ENCODE measurements at regions not wholly inside any gene's neighbourhood (a gene's known extent, or its start where the extent isn't known, plus 50 kb on each side); places are given as distances from the start of the nearest gene placed in this dataset.

DNA sequence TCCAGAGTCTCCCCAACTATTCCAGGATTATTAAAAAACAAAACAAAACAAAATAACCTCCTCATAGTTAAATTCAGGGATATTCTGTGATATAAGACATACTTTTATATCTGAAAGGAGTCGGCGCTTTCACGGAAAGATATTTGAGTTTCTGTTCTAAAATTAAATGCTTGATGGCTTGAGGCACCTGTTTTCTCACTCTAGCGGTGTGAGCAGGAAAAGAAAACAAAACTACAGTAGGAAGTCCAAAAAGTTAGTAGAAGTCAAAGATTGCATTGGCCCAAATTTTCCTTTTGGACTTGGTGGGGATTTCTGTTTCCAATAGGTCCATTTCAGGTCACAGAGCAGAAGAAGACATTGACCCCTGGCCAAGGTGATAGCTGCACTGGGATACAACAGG lies 716.1 kb upstream of the POT1 start:
- no peak overlapping the region for H3K4me3 ChIP-seq (ENCODE audit: control insufficient read depth in 1 of 7, extremely low read depth in 1 of 7, insufficient read depth in 4 of 7, low read depth in 2 of 7, low read length in 6 of 7)
- no peaks in the 10 kb centered on the region for H3K36me3 ChIP-seq (ENCODE audit: control insufficient read depth in 4 of 4, insufficient read depth in 4 of 4, low read length in 3 of 4)
- no peak overlapping the region for H3K27ac ChIP-seq (ENCODE audit: insufficient read depth in 1 of 2, low read depth in 1 of 2, low read length in 2 of 2, poor library complexity in 1 of 2, severe bottlenecking in 2 of 2)
- 100% methylated on average over 2 of the region's 4 CpGs for WGBS (ENCODE audit: insufficient coverage)
- no peaks in the 10 kb centered on the region for H3K27me3 ChIP-seq (replicated peaks in 2 of 5; ENCODE audit: control insufficient read depth in 4 of 5, insufficient read depth in 5 of 5, low read length in 4 of 5)
- H3K4me1 ChIP-seq (ENCODE audit: control extremely low read depth in 1 of 4, control insufficient read depth in 4 of 4, insufficient read depth in 4 of 4, low read length in 3 of 4): no peaks in the 10 kb centered on the region
- POLR2A ChIA-PET: no interaction called here
- no peak for DNase-seq
- no peaks in the 10 kb centered on the region for H3K9me3 ChIP-seq (ENCODE audit: control extremely low read depth in 1 of 5, control insufficient read depth in 4 of 5, insufficient read depth in 2 of 5, low read depth in 1 of 5, low read length in 4 of 5)
- CTCF ChIA-PET: no interaction called here

DNA sequence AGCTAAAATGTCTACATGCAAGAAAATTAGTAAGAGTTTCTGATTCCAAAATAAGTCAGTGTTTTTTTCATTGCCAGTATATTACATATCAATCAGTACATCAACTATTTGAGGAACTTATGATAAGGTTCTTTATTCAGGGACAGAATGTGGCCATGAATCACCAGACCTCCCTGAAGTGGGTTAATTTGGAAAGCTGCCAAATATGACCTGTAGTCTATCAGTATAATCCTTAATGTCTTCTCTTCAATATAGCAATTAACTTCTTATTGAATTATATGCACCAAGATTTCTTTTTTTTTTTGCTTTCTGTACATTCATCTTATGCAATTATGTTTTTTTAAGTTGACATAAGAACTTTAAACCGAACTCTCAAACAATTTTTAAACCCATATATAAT lies 714.5 kb upstream of the POT1 start:
- Histone ChIP-seq H3K9me3 (ENCODE audit: control extremely low read depth in 1 of 5, control insufficient read depth in 4 of 5, insufficient read depth in 2 of 5, low read depth in 1 of 5, low read length in 4 of 5) (no peaks in the 10 kb centered on the region), H3K4me1 (ENCODE audit: control extremely low read depth in 1 of 4, control insufficient read depth in 4 of 4, insufficient read depth in 4 of 4, low read length in 3 of 4) (no peaks in the 10 kb centered on the region), H3K36me3 (ENCODE audit: control insufficient read depth in 4 of 4, insufficient read depth in 4 of 4, low read length in 3 of 4) (no peaks in the 10 kb centered on the region), H3K4me3 (ENCODE audit: control insufficient read depth in 1 of 7, extremely low read depth in 1 of 7, insufficient read depth in 4 of 7, low read depth in 2 of 7, low read length in 6 of 7) (no peak overlapping the region), H3K27me3 (replicated peaks in 2 of 5; ENCODE audit: control insufficient read depth in 4 of 5, insufficient read depth in 5 of 5, low read length in 4 of 5) (no peaks in the 10 kb centered on the region), H3K27ac (ENCODE audit: insufficient read depth in 1 of 2, low read depth in 1 of 2, low read length in 2 of 2, poor library complexity in 1 of 2, severe bottlenecking in 2 of 2) (no peak overlapping the region)
- WGBS (ENCODE audit: insufficient coverage): no CpG with 5 or more reads among the region's 1 CpG
- ChIA-PET POLR2A (no interaction called here), CTCF (interaction anchor here (1.3 kb wide), 1 partner anchor 17 kb away, joined by 3 read pairs; no protein-coding TSS in a partner anchor)
- peak; percentile 6 to 53 (median 42) for DNase-seq

DNA sequence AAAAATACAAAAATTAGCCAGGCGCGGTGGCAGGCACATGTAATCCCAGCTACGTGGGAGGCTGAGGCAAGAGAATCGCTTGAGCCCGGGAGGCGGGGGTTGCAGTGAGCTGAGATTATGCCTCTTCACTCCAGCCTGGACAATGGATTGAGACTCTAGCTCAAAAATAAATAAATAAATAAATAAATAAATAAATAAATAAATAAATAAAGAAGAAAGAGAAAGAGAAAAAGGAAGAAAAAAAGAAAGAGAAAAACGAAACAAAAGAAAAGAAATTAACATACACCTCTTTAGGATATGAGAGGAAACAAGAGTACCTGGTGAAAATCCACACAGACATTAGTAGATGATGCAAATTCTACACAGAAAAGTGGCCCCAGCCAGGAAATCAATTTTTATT lies 713.7 kb upstream of the POT1 start:
- CTCF ChIA-PET: interaction anchor here (1.3 kb wide), 1 partner anchor 16 kb away, joined by 3 read pairs; no protein-coding TSS in a partner anchor
- Histone ChIP-seq H3K27ac (ENCODE audit: insufficient read depth in 1 of 2, low read depth in 1 of 2, low read length in 2 of 2, poor library complexity in 1 of 2, severe bottlenecking in 2 of 2) (no peak overlapping the region), H3K36me3 (ENCODE audit: control insufficient read depth in 4 of 4, insufficient read depth in 4 of 4, low read length in 3 of 4) (no peaks in the 10 kb centered on the region), H3K9me3 (ENCODE audit: control extremely low read depth in 1 of 5, control insufficient read depth in 4 of 5, insufficient read depth in 2 of 5, low read depth in 1 of 5, low read length in 4 of 5) (peaks cover 0 to 2% (median 0%) of the 10 kb centered on the region in 5 experiments), H3K4me1 (ENCODE audit: control extremely low read depth in 1 of 4, control insufficient read depth in 4 of 4, insufficient read depth in 4 of 4, low read length in 3 of 4) (no peaks in the 10 kb centered on the region), H3K4me3 (ENCODE audit: control insufficient read depth in 1 of 7, extremely low read depth in 1 of 7, insufficient read depth in 4 of 7, low read depth in 2 of 7, low read length in 6 of 7) (no peak overlapping the region), H3K27me3 (replicated peaks in 2 of 5; ENCODE audit: control insufficient read depth in 4 of 5, insufficient read depth in 5 of 5, low read length in 4 of 5) (no peaks in the 10 kb centered on the region)
- 100% methylated on average over 2 of the region's 7 CpGs for WGBS (ENCODE audit: insufficient coverage)
- no peak for DNase-seq
- POLR2A ChIA-PET: no interaction called here

DNA sequence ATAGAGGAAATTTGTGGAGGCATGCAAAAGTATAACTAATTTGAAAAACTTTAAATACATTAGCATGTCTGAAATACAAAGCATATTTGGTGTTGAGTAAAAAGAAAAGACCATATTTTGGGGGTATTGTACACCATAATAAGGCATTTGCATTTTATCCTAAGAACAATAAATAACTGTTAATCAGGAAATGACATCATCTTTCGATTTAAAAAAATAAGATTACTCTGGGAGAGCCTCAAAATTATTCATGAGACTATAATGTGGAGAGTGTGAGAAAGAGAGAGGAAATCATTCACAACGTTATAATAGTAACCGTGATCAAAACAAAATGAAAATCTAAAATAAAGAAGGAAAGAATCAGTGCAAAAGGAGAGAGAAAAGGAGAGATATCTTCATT lies 712.3 kb upstream of the POT1 start:
- no CpG with 5 or more reads among the region's 3 CpGs for WGBS (ENCODE audit: insufficient coverage)
- CTCF ChIA-PET: no interaction called here
- POLR2A ChIA-PET: no interaction called here
- Histone ChIP-seq H3K9me3 (ENCODE audit: control extremely low read depth in 1 of 5, control insufficient read depth in 4 of 5, insufficient read depth in 2 of 5, low read depth in 1 of 5, low read length in 4 of 5) (peaks cover 0 to 4% (median 0%) of the 10 kb centered on the region in 5 experiments), H3K4me3 (ENCODE audit: control insufficient read depth in 1 of 7, extremely low read depth in 1 of 7, insufficient read depth in 4 of 7, low read depth in 2 of 7, low read length in 6 of 7) (no peak overlapping the region), H3K36me3 (ENCODE audit: control insufficient read depth in 4 of 4, insufficient read depth in 4 of 4, low read length in 3 of 4) (no peaks in the 10 kb centered on the region), H3K4me1 (ENCODE audit: control extremely low read depth in 1 of 4, control insufficient read depth in 4 of 4, insufficient read depth in 4 of 4, low read length in 3 of 4) (no peaks in the 10 kb centered on the region), H3K27ac (ENCODE audit: insufficient read depth in 1 of 2, low read depth in 1 of 2, low read length in 2 of 2, poor library complexity in 1 of 2, severe bottlenecking in 2 of 2) (no peak overlapping the region), H3K27me3 (replicated peaks in 2 of 5; ENCODE audit: control insufficient read depth in 4 of 5, insufficient read depth in 5 of 5, low read length in 4 of 5) (no peaks in the 10 kb centered on the region)
- DNase-seq: no peak

DNA sequence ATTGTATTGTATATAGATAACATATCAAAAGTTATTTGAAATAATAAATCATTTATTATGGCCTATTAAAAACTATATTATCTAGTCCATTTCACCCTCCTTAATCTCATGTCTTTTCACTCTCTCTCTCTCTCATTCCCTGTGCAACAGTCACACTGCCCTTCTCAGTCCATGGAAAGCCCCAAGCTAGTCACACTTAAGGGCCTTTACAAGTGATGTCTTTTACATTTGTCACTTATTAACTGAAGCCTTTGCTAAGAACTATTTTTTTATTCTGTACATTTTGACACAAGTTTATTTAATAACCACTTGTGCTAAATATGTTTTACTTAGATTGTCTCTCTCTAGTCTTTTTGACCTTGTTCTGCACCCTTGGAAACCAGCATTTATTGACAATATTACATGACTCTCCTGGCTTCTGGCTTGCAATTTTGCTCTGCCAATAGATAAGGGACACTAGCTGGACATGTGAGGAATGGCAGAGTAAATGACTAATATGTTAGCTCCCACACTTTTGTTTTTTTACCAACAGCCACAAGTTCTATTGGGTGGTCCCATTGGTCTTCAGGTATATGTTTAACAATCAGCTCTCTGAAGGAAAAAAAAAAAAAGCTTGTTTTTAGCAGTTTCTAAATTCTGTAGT lies 706.8 kb upstream of the POT1 start:
- ChIA-PET CTCF (no interaction called here), POLR2A (no interaction called here)
- peaks cover 0 to 4% (median 0%) of the 10 kb centered on the region in 5 experiments for H3K9me3 ChIP-seq (ENCODE audit: control extremely low read depth in 1 of 5, control insufficient read depth in 4 of 5, insufficient read depth in 2 of 5, low read depth in 1 of 5, low read length in 4 of 5)
- no peaks in the 10 kb centered on the region for H3K36me3 ChIP-seq (ENCODE audit: control insufficient read depth in 4 of 4, insufficient read depth in 4 of 4, low read length in 3 of 4)
- DNase-seq: no peak
- H3K4me3 ChIP-seq (ENCODE audit: control insufficient read depth in 1 of 7, extremely low read depth in 1 of 7, insufficient read depth in 4 of 7, low read depth in 2 of 7, low read length in 6 of 7): no peak overlapping the region
- H3K27ac ChIP-seq (ENCODE audit: insufficient read depth in 1 of 2, low read depth in 1 of 2, low read length in 2 of 2, poor library complexity in 1 of 2, severe bottlenecking in 2 of 2): no peak overlapping the region
- no peaks in the 10 kb centered on the region for H3K27me3 ChIP-seq (replicated peaks in 2 of 5; ENCODE audit: control insufficient read depth in 4 of 5, insufficient read depth in 5 of 5, low read length in 4 of 5)
- H3K4me1 ChIP-seq (ENCODE audit: control extremely low read depth in 1 of 4, control insufficient read depth in 4 of 4, insufficient read depth in 4 of 4, low read length in 3 of 4): no peaks in the 10 kb centered on the region

DNA sequence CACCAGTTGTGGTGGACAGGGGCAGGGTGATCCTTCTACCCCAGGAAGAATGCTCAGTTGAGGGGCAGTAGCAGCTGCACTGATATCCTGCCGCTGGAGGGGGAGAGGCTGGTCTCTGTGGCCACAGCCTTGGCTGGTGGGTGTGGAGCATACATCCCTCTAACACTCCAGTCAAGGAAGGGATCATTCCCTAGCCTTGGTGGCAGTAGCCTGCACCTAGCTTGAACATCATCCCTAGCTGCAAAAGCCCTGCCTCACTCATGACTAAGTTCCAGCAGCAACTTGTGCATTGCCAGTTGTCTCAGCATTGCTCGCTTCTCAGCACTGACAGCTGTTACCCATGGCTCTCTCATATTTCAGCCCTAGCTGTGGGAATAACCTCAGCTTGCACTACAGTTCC lies 688.9 kb upstream of the POT1 start:
- Histone ChIP-seq H3K27ac (ENCODE audit: insufficient read depth in 1 of 2, low read depth in 1 of 2, low read length in 2 of 2, poor library complexity in 1 of 2, severe bottlenecking in 2 of 2) (no peak overlapping the region), H3K4me1 (ENCODE audit: control extremely low read depth in 1 of 4, control insufficient read depth in 4 of 4, insufficient read depth in 4 of 4, low read length in 3 of 4) (peaks cover 0 to 2% (median 0%) of the 10 kb centered on the region in 4 experiments), H3K9me3 (ENCODE audit: control extremely low read depth in 1 of 5, control insufficient read depth in 4 of 5, insufficient read depth in 2 of 5, low read depth in 1 of 5, low read length in 4 of 5) (peaks cover 0 to 16% (median 8%) of the 10 kb centered on the region in 5 experiments), H3K36me3 (ENCODE audit: control insufficient read depth in 4 of 4, insufficient read depth in 4 of 4, low read length in 3 of 4) (no peaks in the 10 kb centered on the region), H3K4me3 (ENCODE audit: control insufficient read depth in 1 of 7, extremely low read depth in 1 of 7, insufficient read depth in 4 of 7, low read depth in 2 of 7, low read length in 6 of 7) (no peak overlapping the region), H3K27me3 (replicated peaks in 2 of 5; ENCODE audit: control insufficient read depth in 4 of 5, insufficient read depth in 5 of 5, low read length in 4 of 5) (no peaks in the 10 kb centered on the region)
- ChIA-PET POLR2A (no interaction called here), CTCF (no interaction called here)
- DNase-seq: no peak
- 97% methylated on average over 2 of the region's 2 CpGs for WGBS (ENCODE audit: insufficient coverage)

DNA sequence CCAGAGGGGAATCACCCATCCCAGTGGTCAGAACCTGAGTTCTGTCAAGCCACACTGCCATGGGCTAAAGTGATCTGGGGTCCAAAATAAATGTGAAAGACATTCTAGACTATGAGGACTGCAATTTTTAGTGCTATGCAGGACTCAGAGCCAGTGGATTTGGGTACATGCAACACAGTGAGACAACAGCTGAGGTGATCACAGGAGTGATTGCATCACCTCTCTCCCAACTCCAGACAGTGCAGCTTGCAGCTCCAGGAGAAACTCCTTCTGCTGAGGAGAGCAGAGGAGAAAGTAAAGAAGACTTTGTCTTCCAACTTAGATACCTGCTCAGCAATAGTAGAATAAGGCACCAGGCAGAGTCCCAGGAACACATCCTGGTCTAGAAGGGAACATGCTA lies 682.0 kb upstream of the POT1 start:
- no peaks in the 10 kb centered on the region for H3K27me3 ChIP-seq (replicated peaks in 2 of 5; ENCODE audit: control insufficient read depth in 4 of 5, insufficient read depth in 5 of 5, low read length in 4 of 5)
- H3K4me1 ChIP-seq (ENCODE audit: control extremely low read depth in 1 of 4, control insufficient read depth in 4 of 4, insufficient read depth in 4 of 4, low read length in 3 of 4): no peaks in the 10 kb centered on the region
- no peaks in the 10 kb centered on the region for H3K36me3 ChIP-seq (ENCODE audit: control insufficient read depth in 4 of 4, insufficient read depth in 4 of 4, low read length in 3 of 4)
- H3K4me3 ChIP-seq (ENCODE audit: control insufficient read depth in 1 of 7, extremely low read depth in 1 of 7, insufficient read depth in 4 of 7, low read depth in 2 of 7, low read length in 6 of 7): no peak overlapping the region
- CTCF ChIA-PET: interaction anchor here (1.5 kb wide), 1 partner anchor 15 kb away, joined by 3 read pairs; no protein-coding TSS in a partner anchor
- POLR2A ChIA-PET: no interaction called here
- peaks cover 0 to 13% (median 5%) of the 10 kb centered on the region in 5 experiments for H3K9me3 ChIP-seq (ENCODE audit: control extremely low read depth in 1 of 5, control insufficient read depth in 4 of 5, insufficient read depth in 2 of 5, low read depth in 1 of 5, low read length in 4 of 5)
- no peak for DNase-seq
- H3K27ac ChIP-seq (ENCODE audit: insufficient read depth in 1 of 2, low read depth in 1 of 2, low read length in 2 of 2, poor library complexity in 1 of 2, severe bottlenecking in 2 of 2): no peak overlapping the region
